OCI-LY3 (cell line): ENCODE measurements at regions not wholly inside any gene's neighbourhood (a gene's known extent, or its start where the extent isn't known, plus 50 kb on each side); places are given as distances from the start of the nearest gene placed in this dataset.

Experiments
- CTCF ChIP-seq: fragments of 200-600, 300-600 bp; sonication (generic); IDR thresholded peaks from 2 replicates; pipeline ENCODE4 v1.5.1; 2014; ENCODE audit warnings: antibody characterized with exemption, low read length, low read depth
- EZH2phosphoT487 ChIP-seq: fragments of 200-600 bp; shearing (Covaris generic); IDR thresholded peaks from 2 replicates; pipeline ENCODE4 v1.6.1; 2018; ENCODE audit warnings: antibody characterized with exemption, mixed run types, low read depth

GRCh38 chr10:76679030-76679429 is 958.6 kb downstream of the KCNMA1 start:
- TF ChIP-seq CTCF (no peak), EZH2phosphoT487 (no peak)
